H9 (cell line): ENCODE measurements at regions not wholly inside any gene's neighbourhood (a gene's known extent, or its start where the extent isn't known, plus 50 kb on each side); places are given as distances from the start of the nearest gene placed in this dataset.

Experiments
- DNase-seq: peaks from one replicate; pipeline ENCODE4 v3.0.0-alpha.2; 2017
- H2AFZ ChIP-seq: one replicate; pipeline ENCODE4 v1.6.1; 2013; ENCODE audit warnings: mild to moderate bottlenecking, low read length, control low read depth, moderate library complexity
- H2AK5ac ChIP-seq: 2 replicates; pipeline ENCODE4 v1.6.1; 2013; ENCODE audit warnings: low read length, control low read depth, mixed read lengths; ENCODE audit not compliant: insufficient read length
- H2BK120ac ChIP-seq: one replicate; pipeline ENCODE4 v1.6.1; 2013; ENCODE audit warnings: low read depth, mild to moderate bottlenecking, low read length, control low read depth, inconsistent platforms; ENCODE audit not compliant: poor library complexity, severe bottlenecking
- H2BK12ac ChIP-seq: 2 replicates; pipeline ENCODE4 v1.6.1; 2013; ENCODE audit warnings: low read length, control low read depth, mixed read lengths, low read depth; ENCODE audit not compliant: insufficient read length
- H2BK15ac ChIP-seq: 2 replicates; pipeline ENCODE4 v1.6.1; 2013; ENCODE audit warnings: low read depth, low read length, control low read depth
- H2BK20ac ChIP-seq: one replicate; pipeline ENCODE4 v1.6.1; 2013; ENCODE audit warnings: low read depth, mild to moderate bottlenecking, low read length, control low read depth, inconsistent platforms; ENCODE audit not compliant: poor library complexity, severe bottlenecking
- H2BK5ac ChIP-seq: 2 replicates; pipeline ENCODE4 v1.6.1; 2013; ENCODE audit warnings: low read length, control low read depth, mixed read lengths; ENCODE audit not compliant: insufficient read length
- H3K14ac ChIP-seq: 2 replicates; pipeline ENCODE4 v1.6.1; 2013; ENCODE audit warnings: low read length, control low read depth; ENCODE audit not compliant: insufficient read depth
- H3K18ac ChIP-seq: 2 replicates; pipeline ENCODE4 v1.6.1; 2013; ENCODE audit warnings: low read depth, mild to moderate bottlenecking, mixed read lengths, low read length, control low read depth; ENCODE audit not compliant: insufficient read length
- H3K23ac ChIP-seq: 2 replicates; pipeline ENCODE4 v1.6.1; 2013; ENCODE audit warnings: low read length, control low read depth, mixed read lengths, low read depth; ENCODE audit not compliant: insufficient read length
- H3K23me2 ChIP-seq: 2 replicates; pipeline ENCODE4 v1.6.1; 2013; ENCODE audit warnings: low read depth, mild to moderate bottlenecking, mixed read lengths, low read length, control low read depth; ENCODE audit not compliant: insufficient read length, poor library complexity, severe bottlenecking
- H3K27ac ChIP-seq: 2 replicates; pipeline ENCODE4 v1.5.1; 2013; ENCODE audit warnings: low read length, control low read depth, mixed read lengths, low read depth; ENCODE audit not compliant: insufficient read length
- H3K27me3 ChIP-seq: 2 replicates; pipeline ENCODE4 v1.6.1; 2013; ENCODE audit warnings: low read length, control low read depth, inconsistent platforms; ENCODE audit not compliant: insufficient read depth
- H3K4ac ChIP-seq: 2 replicates; pipeline ENCODE4 v1.6.1; 2013; ENCODE audit warnings: low read depth, mild to moderate bottlenecking, control low read depth, inconsistent platforms, low read length, moderate library complexity
- H3K4me1 ChIP-seq: 2 replicates; pipeline ENCODE4 v1.6.1; 2013; ENCODE audit warnings: low read length, control low read depth, inconsistent platforms; ENCODE audit not compliant: insufficient read depth
- H3K4me2 ChIP-seq: 2 replicates; pipeline ENCODE4 v1.6.1; 2013; ENCODE audit warnings: low read length, control low read depth, mixed read lengths; ENCODE audit not compliant: insufficient read length, insufficient read depth
- H3K56ac ChIP-seq: 2 replicates; pipeline ENCODE4 v1.6.1; 2013; ENCODE audit warnings: low read depth, mild to moderate bottlenecking, mixed read lengths, low read length, control low read depth; ENCODE audit not compliant: insufficient read length
- H3K79me1 ChIP-seq: 2 replicates; pipeline ENCODE4 v1.6.1; 2013; ENCODE audit warnings: low read depth, mild to moderate bottlenecking, moderate library complexity, low read length, control low read depth, inconsistent platforms; ENCODE audit not compliant: insufficient read depth, poor library complexity, severe bottlenecking
- H3K79me2 ChIP-seq: 2 replicates; pipeline ENCODE4 v1.6.1; 2013; ENCODE audit warnings: low read length, control low read depth, inconsistent platforms; ENCODE audit not compliant: insufficient read depth
- H3K9ac ChIP-seq: 2 replicates; pipeline ENCODE4 v1.6.1; 2013; ENCODE audit warnings: low read length, control low read depth, mixed read lengths; ENCODE audit not compliant: insufficient read length; ENCODE audit errors: extremely low read depth
- H3K9me3 ChIP-seq: one replicate; pipeline ENCODE4 v1.6.1; 2013; ENCODE audit warnings: low read depth, low read length, inconsistent platforms; ENCODE audit not compliant: control insufficient read depth
- H3T11ph ChIP-seq: one replicate; pipeline ENCODE4 v1.6.1; 2013; ENCODE audit warnings: mild to moderate bottlenecking, low read length, control low read depth, inconsistent platforms
- H4K20me1 ChIP-seq: one replicate; pipeline ENCODE4 v1.6.1; 2013; ENCODE audit not compliant: control insufficient read depth, insufficient read length, insufficient read depth
- H4K5ac ChIP-seq: 2 replicates; pipeline ENCODE4 v1.6.1; 2013; ENCODE audit warnings: low read depth, mild to moderate bottlenecking, mixed read lengths, low read length, control low read depth; ENCODE audit not compliant: insufficient read length
- H4K8ac ChIP-seq: replicated peaks from 2 replicates; pipeline ENCODE4 v1.6.1; 2013; ENCODE audit warnings: low read length, control low read depth, mixed read lengths, low read depth; ENCODE audit not compliant: insufficient read length
- H4K91ac ChIP-seq: 2 replicates; pipeline ENCODE4 v1.6.1; 2013; ENCODE audit warnings: low read depth, mild to moderate bottlenecking, moderate library complexity, mixed read lengths, low read length, control low read depth; ENCODE audit not compliant: insufficient read length
- H3K27ac Mint-ChIP-seq, 3 experiments: 2 replicates in 2 of 3; 3 replicates in 1 of 3; pipeline ENCODE4 v1.8.0; 2020 to 2021; ENCODE audit warnings: mixed read lengths in 3 of 3, mild to moderate bottlenecking in 1 of 3, moderate library complexity in 1 of 3
- H3K27me3 Mint-ChIP-seq: 2 replicates; pipeline ENCODE4 v1.8.0; 2021; ENCODE audit warnings: low read depth, mild to moderate bottlenecking, moderate library complexity, mixed read lengths
- H3K36me3 Mint-ChIP-seq, 3 experiments: 2 replicates in 2 of 3; 3 replicates in 1 of 3; pipeline ENCODE4 v1.8.0; 2020 to 2021; ENCODE audit warnings: low read depth in 3 of 3, mixed read lengths in 3 of 3; ENCODE audit not compliant: insufficient read depth in 1 of 3
- H3K4me1 Mint-ChIP-seq, 2 experiments: 2 replicates each; pipeline ENCODE4 v1.8.0; 2020; ENCODE audit warnings: mixed read lengths in 2 of 2
- H3K4me3 Mint-ChIP-seq, 2 experiments: 2 replicates in 1 of 2; 3 replicates in 1 of 2; pipeline ENCODE4 v1.8.0; 2020 to 2021; ENCODE audit warnings: mild to moderate bottlenecking in 2 of 2, mixed read lengths in 2 of 2, moderate library complexity in 1 of 2
- H3K9me3 Mint-ChIP-seq, 2 experiments: 2 replicates in 1 of 2; 3 replicates in 1 of 2; pipeline ENCODE4 v1.8.0; 2020; ENCODE audit warnings: mild to moderate bottlenecking in 2 of 2, mixed read lengths in 2 of 2, moderate library complexity in 1 of 2
- WGBS: extraction: QIAGEN DNeasy Blood & Tissue Kit; methylation state at CpG from one replicate; pipeline ENCODE4 v1.1.7; 2013; ENCODE audit warnings: missing lambda C conversion rate, low lambda C conversion rate, mixed read lengths; ENCODE audit not compliant: insufficient read length; ENCODE audit errors: extremely low coverage; 5-methylcytosine and 5-hydroxymethylcytosine counted together
- TF ChIP-seq, protein P1 (sequence below): fragments of 200-600 bp; sonication (generic); conservative IDR thresholded peaks from 3 replicates; pipeline ENCODE4 v1.8.0; 2021; ENCODE audit warnings: antibody characterized with exemption, mild to moderate bottlenecking

DNA sequence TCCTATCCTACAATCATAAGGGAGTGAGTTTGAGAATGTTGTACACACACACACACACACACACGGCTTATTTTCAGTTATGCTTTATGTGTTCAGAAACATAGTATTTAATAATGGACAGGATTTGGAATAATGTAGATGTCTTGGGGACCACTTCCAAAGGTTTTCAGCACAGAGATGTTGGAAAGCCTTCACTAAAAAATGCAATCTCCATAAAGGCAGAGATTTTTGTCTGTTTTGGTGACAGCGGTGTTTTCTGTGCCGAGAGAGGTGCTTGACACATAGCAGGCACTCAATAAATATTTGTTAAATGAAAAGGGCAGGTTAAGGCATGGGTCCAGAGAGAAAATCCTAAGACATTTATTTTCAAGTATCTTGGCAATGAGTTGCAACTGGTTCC, 428.2 kb upstream of the RGMA start:
- no peaks in the 10 kb centered on the region for H4K20me1 ChIP-seq
- H4K8ac ChIP-seq: no peak overlapping the region
- H3K9me3 Mint-ChIP-seq: no peaks in the 10 kb centered on the region
- TF ChIP-seq, protein P1, sequence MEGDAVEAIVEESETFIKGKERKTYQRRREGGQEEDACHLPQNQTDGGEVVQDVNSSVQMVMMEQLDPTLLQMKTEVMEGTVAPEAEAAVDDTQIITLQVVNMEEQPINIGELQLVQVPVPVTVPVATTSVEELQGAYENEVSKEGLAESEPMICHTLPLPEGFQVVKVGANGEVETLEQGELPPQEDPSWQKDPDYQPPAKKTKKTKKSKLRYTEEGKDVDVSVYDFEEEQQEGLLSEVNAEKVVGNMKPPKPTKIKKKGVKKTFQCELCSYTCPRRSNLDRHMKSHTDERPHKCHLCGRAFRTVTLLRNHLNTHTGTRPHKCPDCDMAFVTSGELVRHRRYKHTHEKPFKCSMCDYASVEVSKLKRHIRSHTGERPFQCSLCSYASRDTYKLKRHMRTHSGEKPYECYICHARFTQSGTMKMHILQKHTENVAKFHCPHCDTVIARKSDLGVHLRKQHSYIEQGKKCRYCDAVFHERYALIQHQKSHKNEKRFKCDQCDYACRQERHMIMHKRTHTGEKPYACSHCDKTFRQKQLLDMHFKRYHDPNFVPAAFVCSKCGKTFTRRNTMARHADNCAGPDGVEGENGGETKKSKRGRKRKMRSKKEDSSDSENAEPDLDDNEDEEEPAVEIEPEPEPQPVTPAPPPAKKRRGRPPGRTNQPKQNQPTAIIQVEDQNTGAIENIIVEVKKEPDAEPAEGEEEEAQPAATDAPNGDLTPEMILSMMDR: no peak
- H2BK20ac ChIP-seq: no peak overlapping the region
- H3K4ac ChIP-seq: no peak overlapping the region
- no peak overlapping the region for H3K27ac Mint-ChIP-seq
- H3K27me3 Mint-ChIP-seq: no peaks in the 10 kb centered on the region; the same call in 1 of the 2 replicates
- no peak overlapping the region for H2BK120ac ChIP-seq
- H2BK5ac ChIP-seq: no peak overlapping the region
- peaks cover 4% of the 10 kb centered on the region in 2 experiments for H3K4me1 Mint-ChIP-seq
- H3T11ph ChIP-seq: no peak overlapping the region
- no peak for DNase-seq
- no peaks in the 10 kb centered on the region for H3K23me2 ChIP-seq
- H3K79me2 ChIP-seq: no peaks in the 10 kb centered on the region
- no peak overlapping the region for H4K5ac ChIP-seq
- H3K23ac ChIP-seq: no peak overlapping the region
- peaks cover 2% of the 10 kb centered on the region; the same call in 1 of the 2 replicates for H3K4me1 ChIP-seq
- H3K56ac ChIP-seq: no peak overlapping the region
- H2BK12ac ChIP-seq: no peak overlapping the region
- no peak overlapping the region for H2BK15ac ChIP-seq
- no peak overlapping the region for H3K9ac ChIP-seq
- no peak overlapping the region for H3K4me2 ChIP-seq
- no peak overlapping the region for H4K91ac ChIP-seq
- H2AK5ac ChIP-seq: no peak overlapping the region
- no peak overlapping the region for H2AFZ ChIP-seq
- no peaks in the 10 kb centered on the region for H3K27me3 ChIP-seq
- no peaks in the 10 kb centered on the region for H3K36me3 Mint-ChIP-seq
- H3K4me3 Mint-ChIP-seq: no peak overlapping the region
- H3K9me3 ChIP-seq: no peaks in the 10 kb centered on the region
- no peak overlapping the region for H3K18ac ChIP-seq
- WGBS: no CpG with 5 or more reads among the region's 3 CpGs
- H3K14ac ChIP-seq: no peak overlapping the region
- H3K79me1 ChIP-seq: no peaks in the 10 kb centered on the region
- no peak overlapping the region for H3K27ac ChIP-seq
